OCI-LY1 (cell line): ENCODE measurements at regions not wholly inside any gene's neighbourhood (a gene's known extent, or its start where the extent isn't known, plus 50 kb on each side); places are given as distances from the start of the nearest gene placed in this dataset.

Experiments used
- EZH2 ChIP-seq: fragments of 200-600 bp; sonication (generic), shearing (Covaris generic); IDR thresholded peaks from 2 replicates; pipeline ENCODE4 v1.8.0; 2017; ENCODE audit warnings: borderline replicate concordance, mixed run types, mild to moderate bottlenecking, antibody characterized with exemption, low read length, moderate library complexity, mixed read lengths
- TF ChIP-seq, protein P1 (sequence below): fragments of 200-600 bp; sonication (generic), shearing (Covaris generic); IDR thresholded peaks from 2 replicates; pipeline ENCODE4 v1.5.1; 2017; ENCODE audit warnings: mild to moderate bottlenecking, antibody characterized with exemption, low read length, moderate library complexity, mixed read lengths

GRCh38 chr4:111639120-111639690, 506.0 kb upstream of the FAM241A start:
- TF ChIP-seq, protein P1, sequence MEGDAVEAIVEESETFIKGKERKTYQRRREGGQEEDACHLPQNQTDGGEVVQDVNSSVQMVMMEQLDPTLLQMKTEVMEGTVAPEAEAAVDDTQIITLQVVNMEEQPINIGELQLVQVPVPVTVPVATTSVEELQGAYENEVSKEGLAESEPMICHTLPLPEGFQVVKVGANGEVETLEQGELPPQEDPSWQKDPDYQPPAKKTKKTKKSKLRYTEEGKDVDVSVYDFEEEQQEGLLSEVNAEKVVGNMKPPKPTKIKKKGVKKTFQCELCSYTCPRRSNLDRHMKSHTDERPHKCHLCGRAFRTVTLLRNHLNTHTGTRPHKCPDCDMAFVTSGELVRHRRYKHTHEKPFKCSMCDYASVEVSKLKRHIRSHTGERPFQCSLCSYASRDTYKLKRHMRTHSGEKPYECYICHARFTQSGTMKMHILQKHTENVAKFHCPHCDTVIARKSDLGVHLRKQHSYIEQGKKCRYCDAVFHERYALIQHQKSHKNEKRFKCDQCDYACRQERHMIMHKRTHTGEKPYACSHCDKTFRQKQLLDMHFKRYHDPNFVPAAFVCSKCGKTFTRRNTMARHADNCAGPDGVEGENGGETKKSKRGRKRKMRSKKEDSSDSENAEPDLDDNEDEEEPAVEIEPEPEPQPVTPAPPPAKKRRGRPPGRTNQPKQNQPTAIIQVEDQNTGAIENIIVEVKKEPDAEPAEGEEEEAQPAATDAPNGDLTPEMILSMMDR = no peak
- no peak for TF ChIP-seq EZH2
